Endothelial cell of umbilical vein (primary cell): ENCODE measurements at regions not wholly inside any gene's neighbourhood (a gene's known extent, or its start where the extent isn't known, plus 50 kb on each side); places are given as distances from the start of the nearest gene placed in this dataset.

Experiments
- BruUV-seq: library from RNA; stranded (reverse); fragments of 400-500 nt; replicated peaks from 2 replicates; lab custom pipeline; 2021; lab: Mats Ljungman, UMichigan
- CTCF ChIA-PET: fragments of 300-600, 350-600 bp; sonication (Branson Sonifier 250); formaldehyde crosslinking; loops from one replicate; lab custom pipeline; 2021; ENCODE audit warnings: antibody characterized with exemption, inconsistent platforms; lab: Charles Lee
- POLR2A ChIA-PET: fragments of 300-600, 350-600 bp; sonication (Branson Sonifier 250); formaldehyde crosslinking; loops from one replicate; lab custom pipeline; 2021; ENCODE audit warnings: antibody characterized with exemption, inconsistent platforms; lab: Charles Lee
- DNase-seq: peaks from one replicate; pipeline ENCODE4 v3.0.0-alpha.2; 2011; ENCODE audit warnings: low read depth, low spot score
- FAIRE-seq: peaks from 2 replicates; lab custom pipeline; 2011; peaks lifted over from hg19 to GRCh38; lab: Jason Lieb, UNC
- H2AFZ ChIP-seq: 2 replicates; pipeline ENCODE4 v1.6.0; 2012; ENCODE audit warnings: low read depth, low read length, control low read depth, inconsistent platforms
- H3K27ac ChIP-seq: 2 replicates; pipeline ENCODE4 v1.5.1; 2011; ENCODE audit warnings: low read depth, mild to moderate bottlenecking, control low read depth, low read length, moderate library complexity; ENCODE audit not compliant: insufficient read depth
- H3K27me3 ChIP-seq, 2 experiments: 2 replicates each; pipeline versions ENCODE4 v1.6.0 to v1.6.1; 2011; ENCODE audit warnings: low read length in 2 of 2, mixed read lengths in 1 of 2; ENCODE audit not compliant: control insufficient read depth in 2 of 2, insufficient read depth in 2 of 2
- H3K36me3 ChIP-seq, 2 experiments: 2 replicates in 1 of 2; 3 replicates in 1 of 2; pipeline ENCODE4 v1.5.1; 2011; ENCODE audit warnings: low read length in 2 of 2, mild to moderate bottlenecking in 1 of 2, moderate library complexity in 1 of 2; ENCODE audit not compliant: control insufficient read depth in 2 of 2, insufficient read depth in 2 of 2; ENCODE audit errors: extremely low read depth in 1 of 2
- H3K4me1 ChIP-seq: 3 replicates; pipeline ENCODE4 v1.5.1; 2011; ENCODE audit warnings: mild to moderate bottlenecking, low read length; ENCODE audit not compliant: control insufficient read depth, insufficient read depth; ENCODE audit errors: extremely low read depth
- H3K4me2 ChIP-seq: 2 replicates; pipeline ENCODE4 v1.6.1; 2011; ENCODE audit warnings: low read length, control low read depth, mixed read lengths; ENCODE audit not compliant: insufficient read depth
- H3K4me3 ChIP-seq, 3 experiments: fragments of 200-600 bp in 1 of 3; sonication (generic), shearing (Covaris generic) in 1 of 3; replicated peaks in 1 of 3; 2 replicates each; pipeline ENCODE4 v1.5.1; 2011 to 2016; ENCODE audit warnings: control low read depth in 3 of 3, low read length in 3 of 3, mild to moderate bottlenecking in 2 of 3, inconsistent platforms in 1 of 3, low read depth in 1 of 3, moderate library complexity in 1 of 3; ENCODE audit not compliant: insufficient read depth in 1 of 3
- H3K79me2 ChIP-seq: 2 replicates; pipeline ENCODE4 v1.6.0; 2012; ENCODE audit warnings: low read length, inconsistent platforms; ENCODE audit not compliant: control insufficient read depth, insufficient read depth
- H3K9ac ChIP-seq: replicated peaks from 2 replicates; pipeline ENCODE3; 2011; ENCODE audit warnings: low read length, control low read depth; ENCODE audit not compliant: insufficient read depth; ENCODE audit errors: extremely low read depth
- H3K9me1 ChIP-seq: replicated peaks from 3 replicates; pipeline ENCODE4 v1.6.0; 2011; ENCODE audit warnings: mild to moderate bottlenecking, low read length; ENCODE audit not compliant: control insufficient read depth, insufficient read depth; ENCODE audit errors: extremely low read depth
- H3K9me3 ChIP-seq: replicated peaks from 2 replicates; pipeline ENCODE4 v1.5.1; 2012; ENCODE audit warnings: low read length, inconsistent platforms; ENCODE audit not compliant: control insufficient read depth, insufficient read depth
- H4K20me1 ChIP-seq: replicated peaks from 2 replicates; pipeline ENCODE3; 2011; ENCODE audit warnings: mild to moderate bottlenecking, low read length; ENCODE audit not compliant: control insufficient read depth, insufficient read depth; ENCODE audit errors: extremely low read depth
- EZH2 ChIP-seq: IDR thresholded peaks from 2 replicates; pipeline ENCODE4 v1.6.1; 2012; ENCODE audit warnings: borderline replicate concordance, low read depth, mild to moderate bottlenecking, moderate library complexity, low read length, inconsistent platforms; ENCODE audit not compliant: severe bottlenecking
- FOS ChIP-seq: IDR thresholded peaks from 2 replicates; pipeline ENCODE4 v1.6.1; 2011; ENCODE audit warnings: mild to moderate bottlenecking, low read length, moderate library complexity, borderline replicate concordance; ENCODE audit not compliant: insufficient read depth
- GATA2 ChIP-seq: IDR thresholded peaks from 2 replicates; pipeline ENCODE4 v1.7.0; 2011; ENCODE audit warnings: low read depth, mild to moderate bottlenecking, moderate library complexity, mixed read lengths, low read length; ENCODE audit not compliant: insufficient read length, insufficient read depth
- JUN ChIP-seq: IDR thresholded peaks from 2 replicates; pipeline ENCODE4 v1.6.1; 2011; ENCODE audit warnings: borderline replicate concordance, low read depth; ENCODE audit not compliant: insufficient read length, insufficient read depth
- MYC ChIP-seq: IDR thresholded peaks from one replicate; pipeline ENCODE4 v1.6.1; 2011; ENCODE audit warnings: mild to moderate bottlenecking, low read depth, low read length
- POLR2A ChIP-seq: IDR thresholded peaks from 2 replicates; pipeline ENCODE4 v1.6.1; 2012; ENCODE audit warnings: low read depth, mild to moderate bottlenecking, control low read depth, low read length
- POLR2AphosphoS5 ChIP-seq: IDR thresholded peaks from 2 replicates; pipeline ENCODE4 v1.6.1; 2012; ENCODE audit warnings: low read depth, mild to moderate bottlenecking, control low read depth, low read length, moderate library complexity; ENCODE audit not compliant: insufficient read depth
- dilution Hi-C: fragments of 300-500 bp; cut with MboI; formaldehyde crosslinking; loops from one replicate; pipeline ENCODE4 v1.15.0; 2019; ENCODE audit warnings: low sequenced_read_pairs; ENCODE audit not compliant: extremely low pct_ligation_motif_present
- intact Hi-C: fragments of 100-400 bp; cut with micrococcal nuclease; formaldehyde crosslinking; loops from one replicate; pipeline ENCODE4 v1.10.0; 2022
- TF ChIP-seq, protein P1 (sequence below), 2 donors: IDR thresholded peaks; 1 replicate in 1 of 2; 2 replicates in 1 of 2; pipeline ENCODE4 v1.5.1; 2011; ENCODE audit warnings: low read length in 2 of 2, mild to moderate bottlenecking in 2 of 2, moderate library complexity in 2 of 2, control low read depth in 1 of 2, inconsistent platforms in 1 of 2, low read depth in 1 of 2; ENCODE audit not compliant: insufficient read depth in 1 of 2; ENCODE audit errors: extremely low read depth in 1 of 2
- TF ChIP-seq, protein P2 (sequence below): IDR thresholded peaks from 2 replicates; pipeline ENCODE4 v1.6.1; 2011; ENCODE audit not compliant: insufficient read depth, insufficient read length

DNA sequence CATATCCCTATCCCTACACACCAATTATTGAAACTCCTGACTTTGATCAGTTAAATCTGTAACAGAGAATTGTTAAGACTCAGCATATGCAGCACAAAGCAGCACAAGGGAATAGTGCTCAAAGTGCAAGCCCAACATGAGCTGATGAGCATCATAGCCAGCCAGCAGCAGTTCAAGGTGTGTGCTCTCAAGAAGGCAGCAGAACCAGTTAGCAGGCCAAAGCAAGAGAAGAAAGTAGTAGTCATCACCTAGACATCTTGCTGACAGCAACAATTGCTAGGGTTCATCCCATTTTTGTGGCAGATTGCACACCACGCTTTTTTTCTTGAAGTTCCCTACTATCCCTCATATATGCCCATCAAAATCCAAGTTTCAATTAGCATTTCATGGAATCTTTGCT lies 478.3 kb downstream of the COL11A1 start:
- H2AFZ ChIP-seq, result no peak overlapping the region
- H3K27ac ChIP-seq, result no peak overlapping the region
- H3K9ac ChIP-seq, result no peak overlapping the region
- no peak overlapping the region for H3K4me3 ChIP-seq
- dilution Hi-C loops (no loop called here), intact Hi-C loops (no loop called here)
- ChIA-PET CTCF (no interaction called here), POLR2A (no interaction called here)
- no peak for TF ChIP-seq POLR2A
- TF ChIP-seq GATA2, result no peak
- TF ChIP-seq JUN, result no peak
- TF ChIP-seq, protein P1, sequence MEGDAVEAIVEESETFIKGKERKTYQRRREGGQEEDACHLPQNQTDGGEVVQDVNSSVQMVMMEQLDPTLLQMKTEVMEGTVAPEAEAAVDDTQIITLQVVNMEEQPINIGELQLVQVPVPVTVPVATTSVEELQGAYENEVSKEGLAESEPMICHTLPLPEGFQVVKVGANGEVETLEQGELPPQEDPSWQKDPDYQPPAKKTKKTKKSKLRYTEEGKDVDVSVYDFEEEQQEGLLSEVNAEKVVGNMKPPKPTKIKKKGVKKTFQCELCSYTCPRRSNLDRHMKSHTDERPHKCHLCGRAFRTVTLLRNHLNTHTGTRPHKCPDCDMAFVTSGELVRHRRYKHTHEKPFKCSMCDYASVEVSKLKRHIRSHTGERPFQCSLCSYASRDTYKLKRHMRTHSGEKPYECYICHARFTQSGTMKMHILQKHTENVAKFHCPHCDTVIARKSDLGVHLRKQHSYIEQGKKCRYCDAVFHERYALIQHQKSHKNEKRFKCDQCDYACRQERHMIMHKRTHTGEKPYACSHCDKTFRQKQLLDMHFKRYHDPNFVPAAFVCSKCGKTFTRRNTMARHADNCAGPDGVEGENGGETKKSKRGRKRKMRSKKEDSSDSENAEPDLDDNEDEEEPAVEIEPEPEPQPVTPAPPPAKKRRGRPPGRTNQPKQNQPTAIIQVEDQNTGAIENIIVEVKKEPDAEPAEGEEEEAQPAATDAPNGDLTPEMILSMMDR (IDR thresholded peaks at IDR 0.05; ENCODE audit: extremely low read depth in 1 of 2, insufficient read depth in 1 of 2, low read depth in 1 of 2, low read length in 2 of 2), result no peak
- TF ChIP-seq POLR2AphosphoS5, result no peak
- TF ChIP-seq, protein P2, sequence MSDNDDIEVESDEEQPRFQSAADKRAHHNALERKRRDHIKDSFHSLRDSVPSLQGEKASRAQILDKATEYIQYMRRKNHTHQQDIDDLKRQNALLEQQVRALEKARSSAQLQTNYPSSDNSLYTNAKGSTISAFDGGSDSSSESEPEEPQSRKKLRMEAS, result no peak
- no peak for TF ChIP-seq FOS
- TF ChIP-seq EZH2, result no peak
- no peak for TF ChIP-seq MYC
- FAIRE-seq (no peak), DNase-seq (no peak)
- BruUV-seq, result no TSS peak
- H4K20me1 ChIP-seq, result no peaks in the 10 kb centered on the region
- no peaks in the 10 kb centered on the region for H3K36me3 ChIP-seq
- no peaks in the 10 kb centered on the region for H3K9me3 ChIP-seq
- no peak overlapping the region for H3K4me2 ChIP-seq
- H3K27me3 ChIP-seq, result no peaks in the 10 kb centered on the region
- no peaks in the 10 kb centered on the region for H3K9me1 ChIP-seq
- no peaks in the 10 kb centered on the region for H3K4me1 ChIP-seq
- H3K79me2 ChIP-seq, result no peaks in the 10 kb centered on the region
